Testis (tissue), 2 donors: ENCODE measurements at regions not wholly inside any gene's neighbourhood (a gene's known extent, or its start where the extent isn't known, plus 50 kb on each side); places are given as distances from the start of the nearest gene placed in this dataset.

Experiments
- CTCF ChIP-seq, 3 experiments: fragments of 450-650 bp in 2 of 3; fragments of 200-600 bp in 1 of 3; sonication (generic) in 1 of 3; IDR thresholded peaks; one replicate each; pipeline ENCODE4 v1.5.1; 2016 to 2019; ENCODE audit warnings: antibody characterized with exemption in 3 of 3, mild to moderate bottlenecking in 2 of 3, moderate library complexity in 1 of 3
- POLR2A ChIP-seq: fragments of 450-650 bp; IDR thresholded peaks from one replicate; pipeline ENCODE4 v1.6.1; 2017; ENCODE audit warnings: antibody characterized with exemption, mild to moderate bottlenecking, moderate library complexity

- TF ChIP-seq CTCF (IDR thresholded peaks at IDR 0.05) = no peak
- no peak for TF ChIP-seq POLR2A
These were observed 298.8 kb upstream of the NOCT start for GRCh38 chr4:138716559-138717335.
